Spleen (tissue), 11 donors: ENCODE measurements at regions not wholly inside any gene's neighbourhood (a gene's known extent, or its start where the extent isn't known, plus 50 kb on each side); places are given as distances from the start of the nearest gene placed in this dataset.

ENCODE experiments used
- DNase-seq: peaks from one replicate; pipeline ENCODE4 v3.0.0-alpha.2; 2020
- H3K27ac ChIP-seq, 8 donors: fragments of 200-600 bp; sonication (generic) in 7 of 8; 1 replicate in 4 of 8; 2 replicates in 4 of 8; pipeline versions ENCODE4 v1.5.0 to v1.8.0; 2016 to 2021; ENCODE audit warnings: inconsistent platforms in 4 of 8, mild to moderate bottlenecking in 4 of 8, moderate library complexity in 1 of 8
- H3K27me3 ChIP-seq, 7 donors: fragments of 200-600 bp; sonication (generic) in 6 of 7; replicated peaks in 1 of 7; 1 replicate in 4 of 7; 2 replicates in 3 of 7; pipeline versions ENCODE4 v1.5.0 to v1.8.0; 2016 to 2021; ENCODE audit warnings: inconsistent platforms in 3 of 7, mild to moderate bottlenecking in 1 of 7
- H3K36me3 ChIP-seq, 6 donors: fragments of 200-600 bp; sonication (generic) in 5 of 6; 1 replicate in 4 of 6; 2 replicates in 2 of 6; pipeline versions ENCODE4 v1.5.0 to v1.8.0; 2016 to 2021; ENCODE audit warnings: inconsistent platforms in 2 of 6
- H3K4me1 ChIP-seq, 6 donors: fragments of 200-600 bp; sonication (generic) in 5 of 6; 1 replicate in 3 of 6; 2 replicates in 3 of 6; pipeline versions ENCODE4 v1.5.0 to v1.8.0; 2016 to 2021; ENCODE audit warnings: inconsistent platforms in 3 of 6
- H3K4me3 ChIP-seq, 8 donors: fragments of 200-600 bp; sonication (generic) in 7 of 8; 1 replicate in 4 of 8; 2 replicates in 4 of 8; pipeline versions ENCODE4 v1.5.0 to v1.8.0; 2016 to 2021; ENCODE audit warnings: inconsistent platforms in 4 of 8, mild to moderate bottlenecking in 4 of 8, moderate library complexity in 2 of 8
- H3K9me3 ChIP-seq, 8 donors: fragments of 200-600 bp; sonication (generic) in 7 of 8; 1 replicate in 4 of 8; 2 replicates in 4 of 8; pipeline versions ENCODE4 v1.5.0 to v1.8.0; 2016 to 2021; ENCODE audit warnings: inconsistent platforms in 4 of 8
- CTCF ChIP-seq, 11 experiments: fragments of 200-600 bp in 7 of 11; fragments of 450-650 bp in 4 of 11; sonication (generic) in 4 of 11; IDR thresholded peaks in 8 of 11; conservative IDR thresholded peaks in 3 of 11; 1 replicate in 7 of 11; 2 replicates in 4 of 11; pipeline versions ENCODE4 v1.4.0 to v1.8.0; 2016 to 2021; ENCODE audit warnings: antibody characterized with exemption in 11 of 11, inconsistent platforms in 4 of 11, mild to moderate bottlenecking in 1 of 11
- POLR2A ChIP-seq, 3 donors: fragments of 450-650 bp; IDR thresholded peaks; one replicate each; pipeline ENCODE4 v1.5.1; 2017; ENCODE audit warnings: antibody characterized with exemption in 3 of 3, mild to moderate bottlenecking in 1 of 3
- POLR2AphosphoS5 ChIP-seq, 3 donors: sonication (generic); formaldehyde crosslinking; IDR thresholded peaks; one replicate each; pipeline ENCODE4 v1.5.1; 2017; ENCODE audit warnings: antibody characterized with exemption in 3 of 3
- WGBS, 5 donors: extraction: QIAGEN DNeasy Blood & Tissue Kit in 3 of 5; methylation state at CpG; one replicate each; pipeline versions ENCODE4 v1.1.5 to v1.1.7; 2013 to 2018; 5-methylcytosine and 5-hydroxymethylcytosine counted together
- intact Hi-C: fragments of 100-400 bp; cut with DNase I; formaldehyde crosslinking; loops from one replicate; pipeline ENCODE4 v1.15.0; 2023; ENCODE audit warnings: low total_unique reads
- donor health status: healthy with polysubstance abuse.
- donor health status: DM: no; HTN: no; CAD: no; lungs with moderate emphysema.
- donor health status: DM: no; HTN: no; CAD: no.
- donor health status: Bipolar disorder and iron deficiency.
- donor health status: healthy.
- donor health status: DM: no; HTN: no; CAD: no.
- donor health status: DM: yes; HTN: yes; CAD: no.

DNA sequence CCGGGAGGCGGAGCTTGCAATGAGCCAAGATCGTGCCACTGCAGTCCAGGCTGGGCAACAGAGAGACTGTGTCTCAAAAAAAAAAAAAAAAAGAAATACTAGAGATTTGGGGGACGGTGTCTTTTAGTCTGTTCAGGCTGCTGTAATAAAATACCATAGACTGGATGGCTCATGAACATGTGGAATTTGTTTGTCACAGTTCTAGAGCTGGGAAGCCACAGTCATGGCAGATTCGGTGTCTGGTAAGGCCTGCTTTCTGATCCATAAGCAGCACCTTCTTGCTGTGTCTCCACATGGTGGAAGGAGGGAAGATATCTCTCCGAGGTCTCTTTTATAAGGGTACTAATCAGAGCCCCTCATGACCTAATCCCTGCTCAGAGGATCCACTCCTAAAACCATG is 102.7 kb upstream of the MKLN1 start:
- no peak for DNase-seq
- Histone ChIP-seq H3K4me1 (peaks cover 0 to 9% (median 4%) of the 10 kb centered on the region in 6 donors), H3K4me3 (no peak overlapping the region), H3K9me3 (no peaks in the 10 kb centered on the region), H3K36me3 (no peaks in the 10 kb centered on the region), H3K27ac (no peak overlapping the region), H3K27me3 (no peaks in the 10 kb centered on the region)
- intact Hi-C loops, result no loop called here
- 93 to 99% (median 95%) methylated on average over 6 of the region's 6 CpGs for WGBS, 5 donors
- TF ChIP-seq POLR2AphosphoS5 (IDR thresholded peaks at IDR 0.05) (no peak), POLR2A (IDR thresholded peaks at IDR 0.05) (no peak), CTCF (IDR thresholded peaks at IDR 0.05 in 8 of 11, conservative IDR thresholded peaks at IDR 0.05 in 3 of 11) (no peak)

- Histone ChIP-seq H3K4me1 (peaks cover 0 to 13% (median 7%) of the 10 kb centered on the region in 6 donors), H3K27me3 (no peaks in the 10 kb centered on the region), H3K4me3 (no peak overlapping the region), H3K36me3 (no peaks in the 10 kb centered on the region), H3K9me3 (no peaks in the 10 kb centered on the region), H3K27ac (peak overlapping the region in 3 of 8 donors; percentile 3 to 27 (median 21))
- 70 to 75% (median 74%) methylated on average over 8 to 9 of the region's 9 CpGs for WGBS, 5 donors
- intact Hi-C loops, result no loop called here
- TF ChIP-seq POLR2AphosphoS5 (IDR thresholded peaks at IDR 0.05) (no peak), CTCF (IDR thresholded peaks at IDR 0.05 in 8 of 11, conservative IDR thresholded peaks at IDR 0.05 in 3 of 11) (no peak), POLR2A (IDR thresholded peaks at IDR 0.05) (no peak)
- DNase-seq, result no peak
Observed at GRCh38 chr7:131225619-131226513, 101.8 kb upstream of the MKLN1 start.

GRCh38 chr7:131226514-131226865 is 101.2 kb upstream of the MKLN1 start:
- intact Hi-C loops, result no loop called here
- Histone ChIP-seq H3K27me3 (no peaks in the 10 kb centered on the region), H3K9me3 (no peaks in the 10 kb centered on the region), H3K27ac (peak overlapping the region in 2 of 8 donors; percentile 3 to 27), H3K4me3 (no peak overlapping the region), H3K36me3 (no peaks in the 10 kb centered on the region), H3K4me1 (peaks cover 4 to 19% (median 10%) of the 10 kb centered on the region in 6 donors)
- TF ChIP-seq POLR2A (IDR thresholded peaks at IDR 0.05), result no peak
- no peak for TF ChIP-seq CTCF (IDR thresholded peaks at IDR 0.05 in 8 of 11, conservative IDR thresholded peaks at IDR 0.05 in 3 of 11)
- no peak for TF ChIP-seq POLR2AphosphoS5 (IDR thresholded peaks at IDR 0.05)
- DNase-seq, result no peak

DNA sequence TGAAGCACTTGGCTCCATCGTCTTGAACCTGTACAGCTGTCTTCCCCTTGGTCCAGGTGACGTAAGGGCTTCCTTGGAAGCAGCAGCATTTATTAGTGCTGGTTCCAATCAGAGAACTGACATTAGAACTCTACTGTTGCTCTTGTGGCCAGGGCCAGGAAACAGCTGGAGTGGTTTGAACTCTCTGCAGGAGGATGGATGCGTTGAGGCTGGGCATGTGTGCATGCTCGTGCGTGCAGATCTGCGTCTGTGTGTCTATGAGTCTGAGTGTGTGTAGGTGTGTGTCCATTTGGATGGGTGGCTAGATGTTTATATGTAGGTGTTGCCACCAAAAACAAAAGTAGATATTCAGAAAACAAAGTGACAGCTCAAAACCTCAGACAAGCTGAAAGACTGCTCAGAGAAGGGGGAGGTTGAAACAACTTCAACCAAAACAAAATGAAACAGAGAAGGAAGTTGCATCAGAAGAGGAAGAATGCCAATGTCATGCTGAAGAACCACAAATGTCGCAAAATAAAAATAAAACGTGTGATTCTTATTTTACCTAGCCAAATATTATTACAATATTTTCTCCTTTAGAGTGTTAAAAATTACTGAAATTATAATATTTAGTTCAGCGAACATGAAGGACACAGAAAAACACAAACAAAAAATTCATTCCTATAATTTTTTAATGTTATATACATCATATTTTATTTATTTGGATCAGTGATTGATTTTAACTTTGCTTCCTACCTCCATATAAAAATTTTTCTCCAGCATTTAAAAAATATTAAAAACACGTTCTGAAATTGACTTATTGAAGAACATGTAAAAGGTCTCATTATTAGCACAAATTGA is 96.1 kb upstream of the MKLN1 start:
- Histone ChIP-seq H3K36me3 (no peaks in the 10 kb centered on the region), H3K4me1 (peaks cover 0 to 39% (median 17%) of the 10 kb centered on the region in 6 donors), H3K27me3 (no peaks in the 10 kb centered on the region), H3K27ac (peak overlapping the region; percentile 4 to 91 (median 89)), H3K9me3 (no peaks in the 10 kb centered on the region), H3K4me3 (peak overlapping the region in 4 of 8 donors; percentile 21 to 62 (median 22))
- TF ChIP-seq POLR2A (IDR thresholded peaks at IDR 0.05) (no peak), POLR2AphosphoS5 (IDR thresholded peaks at IDR 0.05) (peak in 2 of 3 donors; percentile 49 to 59), CTCF (IDR thresholded peaks at IDR 0.05 in 8 of 11, conservative IDR thresholded peaks at IDR 0.05 in 3 of 11) (no peak)
- WGBS, 5 donors, result 22 to 45% (median 38%) methylated on average over 10 of the region's 10 CpGs
- peak; percentile 85 for DNase-seq
- intact Hi-C loops, result no loop called here
